HepG2 (cell line): ENCODE measurements at regions not wholly inside any gene's neighbourhood (a gene's known extent, or its start where the extent isn't known, plus 50 kb on each side); places are given as distances from the start of the nearest gene placed in this dataset.

Source experiments
- ATAC-seq: fragments of 200-7000 bp; cut with Tn5 transposase; 3 replicates; pipeline ENCODE4 v1.9.1; 2020; ENCODE audit warnings: mild to moderate bottlenecking, moderate library complexity
- BruUV-seq: library from RNA; stranded (reverse); fragments of 400-500 nt; replicated peaks from 2 replicates; lab custom pipeline; 2021; lab: Mats Ljungman, UMichigan
- CTCF ChIA-PET: fragments of 300-600 bp; formaldehyde crosslinking; extraction: SDS; loops from one replicate; lab custom pipeline; 2021; ENCODE audit warnings: low total read pairs, inconsistent platforms, low intra/inter-chr PET ratio; lab: Yijun Ruan, JAX
- POLR2A ChIA-PET: fragments of 350-600 bp; sonication (Branson Sonifier 250); formaldehyde crosslinking; loops from one replicate; lab custom pipeline; 2020; ENCODE audit warnings: antibody characterized with exemption, inconsistent platforms; lab: Yijun Ruan, JAX
- DNase-seq: peaks from one replicate; pipeline ENCODE4 v3.0.0-alpha.2; 2015; ENCODE audit warnings: low spot score
- FAIRE-seq: peaks from 3 replicates; lab custom pipeline; 2011; peaks lifted over from hg19 to GRCh38; lab: Jason Lieb, UNC
- H2AFZ ChIP-seq: one replicate; pipeline ENCODE4 v1.6.1; 2011; ENCODE audit warnings: low read length, inconsistent platforms
- H3K27ac ChIP-seq: fragments of 300-600 bp; 3 replicates; pipeline ENCODE4 v1.8.0; 2011; ENCODE audit warnings: mixed run types, mild to moderate bottlenecking, mixed read lengths, low read length, inconsistent platforms; ENCODE audit not compliant: insufficient read depth; ENCODE audit errors: extremely low read length
- H3K27me3 ChIP-seq, 2 experiments: fragments of 200-600 bp in 1 of 2; 2 replicates in 1 of 2; 3 replicates in 1 of 2; pipeline versions ENCODE4 v1.6.0 to v1.8.0; 2011; ENCODE audit warnings: low read length in 2 of 2, mild to moderate bottlenecking in 2 of 2, moderate library complexity in 2 of 2, inconsistent platforms in 1 of 2; ENCODE audit not compliant: insufficient read depth in 2 of 2, control insufficient read depth in 1 of 2
- H3K36me3 ChIP-seq, 2 experiments: fragments of 200-600 bp in 1 of 2; replicated peaks in 1 of 2; 2 replicates in 1 of 2; 3 replicates in 1 of 2; pipeline versions ENCODE4 v1.5.1 to v1.8.0; 2011; ENCODE audit warnings: low read length in 2 of 2, inconsistent platforms in 1 of 2; ENCODE audit not compliant: insufficient read depth in 2 of 2, control insufficient read depth in 1 of 2
- H3K4me1 ChIP-seq: 2 replicates; pipeline ENCODE4 v1.5.1; 2012; ENCODE audit warnings: low read length, inconsistent platforms; ENCODE audit not compliant: insufficient read depth
- H3K4me2 ChIP-seq: 2 replicates; pipeline ENCODE4 v1.6.0; 2011; ENCODE audit warnings: low read depth, low read length, inconsistent platforms
- H3K4me3 ChIP-seq, 3 experiments: fragments of 200-600 bp in 1 of 3; sonication (generic), shearing (Covaris generic) in 1 of 3; replicated peaks in 1 of 3; 2 replicates each; pipeline ENCODE4 v1.5.1; 2011 to 2016; ENCODE audit warnings: low read length in 3 of 3, inconsistent platforms in 2 of 3, low read depth in 2 of 3, mild to moderate bottlenecking in 2 of 3, control low read depth in 1 of 3, mixed read lengths in 1 of 3; ENCODE audit not compliant: insufficient read depth in 1 of 3
- H3K79me2 ChIP-seq: one replicate; pipeline ENCODE4 v1.6.1; 2011; ENCODE audit warnings: low read length, inconsistent platforms; ENCODE audit not compliant: insufficient read depth
- H3K9ac ChIP-seq: 2 replicates; pipeline ENCODE4 v1.6.0; 2011; ENCODE audit warnings: mild to moderate bottlenecking, low read depth, low read length, inconsistent platforms; ENCODE audit not compliant: insufficient read depth
- H3K9me3 ChIP-seq: 2 replicates; pipeline ENCODE4 v1.5.1; 2012; ENCODE audit warnings: mild to moderate bottlenecking, low read length
- H4K20me1 ChIP-seq: 2 replicates; pipeline ENCODE4 v1.6.0; 2011; ENCODE audit warnings: inconsistent platforms, mild to moderate bottlenecking, low read length, moderate library complexity; ENCODE audit not compliant: insufficient read depth
- HNRNPK ChIP-seq: fragments of 200-400 bp; formaldehyde crosslinking; IDR thresholded peaks from 2 replicates; pipeline ENCODE4 v1.6.1; 2018; ENCODE audit warnings: low read length, low read depth, moderate library complexity, mild to moderate bottlenecking; ENCODE audit not compliant: poor library complexity, severe bottlenecking
- NPAS2 ChIP-seq: sonication (generic); formaldehyde crosslinking; IDR thresholded peaks from 2 replicates; pipeline ENCODE4 v1.8.0; 2022; ENCODE audit warnings: mild to moderate bottlenecking, missing genetic modification reagents, borderline replicate concordance
- ZC3H13 ChIP-seq: sonication (generic); formaldehyde crosslinking; IDR thresholded peaks from 2 replicates; pipeline ENCODE4 v1.8.1; 2023; ENCODE audit warnings: mild to moderate bottlenecking, missing genetic modification reagents, moderate library complexity
- ZNF879 ChIP-seq: sonication (generic); formaldehyde crosslinking; IDR thresholded peaks from 2 replicates; pipeline ENCODE4 v1.8.1; 2023; ENCODE audit warnings: missing genetic modification reagents
- ZSCAN20 ChIP-seq: sonication (generic); formaldehyde crosslinking; IDR thresholded peaks from 2 replicates; pipeline ENCODE4 v1.4.0; 2020; ENCODE audit warnings: missing genetic modification reagents, mild to moderate bottlenecking, borderline replicate concordance
- WGBS: methylation state at CpG from one replicate; pipeline ENCODE4 v1.1.6; 2017; ENCODE audit warnings: low lambda C conversion rate; 5-methylcytosine and 5-hydroxymethylcytosine counted together
- in situ Hi-C: cut with HindIII; loops from 2 replicates; pipeline ENCODE4 v1.10.0; 2017; ENCODE audit warnings: low pct_unique_long_range_greater_than_20kb; ENCODE audit not compliant: extremely low pct_ligation_motif_present
- intact Hi-C: fragments of 100-400 bp; cut with micrococcal nuclease; formaldehyde crosslinking; loops from one replicate; pipeline ENCODE4 v1.10.0; 2022; ENCODE audit not compliant: unreplicated experiment
- TF ChIP-seq, protein P1 (sequence below): sonication (generic); formaldehyde crosslinking; IDR thresholded peaks from 2 replicates; pipeline ENCODE4 v1.4.0; 2020; ENCODE audit warnings: missing genetic modification reagents

DNA sequence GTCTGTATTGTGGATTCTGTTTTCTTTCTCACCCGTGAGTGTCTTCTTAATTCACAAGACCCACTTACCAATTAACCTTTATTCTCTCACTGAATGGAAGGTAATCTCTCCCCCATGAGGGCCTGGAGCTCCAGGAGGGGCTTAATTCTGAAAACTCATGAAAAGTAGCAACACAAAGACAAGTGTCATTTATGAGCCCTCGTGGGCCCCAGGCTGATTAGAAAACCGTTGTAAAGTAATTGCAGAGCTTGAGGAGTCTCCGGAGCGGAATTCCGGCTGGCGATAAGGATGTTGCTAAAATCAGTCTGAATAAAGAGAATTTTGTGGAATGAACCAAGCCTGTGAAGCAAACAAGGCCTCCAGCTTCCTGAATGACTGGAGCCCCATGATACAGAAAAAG is 301.5 kb downstream of the HAPSTR1 start (continued):
- TF ChIP-seq NPAS2 (CRISPR knock-in tag) (no peak), ZSCAN20 (CRISPR knock-in tag) (no peak), ZNF879 (CRISPR knock-in tag) (no peak), ZC3H13 (CRISPR knock-in tag) (no peak)

DNA sequence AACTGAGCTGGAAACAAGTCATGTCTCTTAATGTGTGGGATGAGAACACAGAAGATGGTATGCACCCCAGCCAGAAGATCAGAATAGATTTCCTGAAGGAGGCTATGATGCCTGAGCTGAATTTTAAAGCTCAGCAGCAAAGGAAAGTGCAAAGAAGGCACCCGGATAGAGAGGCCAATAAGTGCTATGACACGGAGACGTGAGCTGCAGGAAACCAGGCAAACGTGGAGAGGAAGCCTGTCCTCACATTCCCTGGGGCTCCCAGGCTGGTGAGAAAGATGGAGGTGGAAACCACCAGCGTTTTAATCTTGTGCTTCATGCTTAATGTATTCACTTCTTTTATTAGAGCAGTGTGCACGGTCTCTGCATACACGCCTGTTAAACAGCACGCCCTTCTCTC is 302.1 kb downstream of the HAPSTR1 start:
- TF ChIP-seq HNRNPK = peak; percentile 48
- TF ChIP-seq, protein P1, sequence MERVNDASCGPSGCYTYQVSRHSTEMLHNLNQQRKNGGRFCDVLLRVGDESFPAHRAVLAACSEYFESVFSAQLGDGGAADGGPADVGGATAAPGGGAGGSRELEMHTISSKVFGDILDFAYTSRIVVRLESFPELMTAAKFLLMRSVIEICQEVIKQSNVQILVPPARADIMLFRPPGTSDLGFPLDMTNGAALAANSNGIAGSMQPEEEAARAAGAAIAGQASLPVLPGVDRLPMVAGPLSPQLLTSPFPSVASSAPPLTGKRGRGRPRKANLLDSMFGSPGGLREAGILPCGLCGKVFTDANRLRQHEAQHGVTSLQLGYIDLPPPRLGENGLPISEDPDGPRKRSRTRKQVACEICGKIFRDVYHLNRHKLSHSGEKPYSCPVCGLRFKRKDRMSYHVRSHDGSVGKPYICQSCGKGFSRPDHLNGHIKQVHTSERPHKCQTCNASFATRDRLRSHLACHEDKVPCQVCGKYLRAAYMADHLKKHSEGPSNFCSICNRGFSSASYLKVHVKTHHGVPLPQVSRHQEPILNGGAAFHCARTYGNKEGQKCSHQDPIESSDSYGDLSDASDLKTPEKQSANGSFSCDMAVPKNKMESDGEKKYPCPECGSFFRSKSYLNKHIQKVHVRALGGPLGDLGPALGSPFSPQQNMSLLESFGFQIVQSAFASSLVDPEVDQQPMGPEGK (CRISPR knock-in tag) = no peak
- ChIA-PET POLR2A (no interaction called here), CTCF (no interaction called here)
- no TSS peak for BruUV-seq
- WGBS = 14% methylated on average over 8 of the region's 8 CpGs
- DNase-seq (no peak), ATAC-seq (no peak), FAIRE-seq (no peak)
- Histone ChIP-seq H3K36me3 (no peaks in the 10 kb centered on the region), H3K9ac (no peak overlapping the region), H3K4me2 (no peak overlapping the region), H3K4me1 (no peaks in the 10 kb centered on the region), H3K27ac (no peak overlapping the region), H3K4me3 (no peak overlapping the region), H4K20me1 (no peaks in the 10 kb centered on the region), H3K9me3 (peaks cover 10% of the 10 kb centered on the region), H3K79me2 (no peaks in the 10 kb centered on the region), H2AFZ (no peak overlapping the region), H3K27me3 (peaks cover 0 to 3% of the 10 kb centered on the region in 2 experiments; a peak in 1 of 5 replicates)
- in situ Hi-C loops (no loop called here), intact Hi-C loops (no loop called here)
